ENCODE measurements at regions not wholly inside any gene's neighbourhood (a gene's known extent, or its start where the extent isn't known, plus 50 kb on each side); places are given as distances from the start of the nearest gene placed in this dataset.
"Not testable (repeated sequence)": the region's sequence is repeated elsewhere in the genome, so short reads cannot be mapped to it uniquely, and the experiment has no call there.

GRCh38 chr10:89979726-89980125, 278.3 kb downstream of the KIF20B start:
- Mint-ChIP-seq H3K36me3 (ENCODE audit: low read depth) (no peaks in the 10 kb centered on the region), H3K27me3 (no peaks in the 10 kb centered on the region), H3K4me1 (no peaks in the 10 kb centered on the region), H3K9me3 (no peaks in the 10 kb centered on the region), H3K27ac (no peak overlapping the region), H3K4me3 (no peak overlapping the region)
- intact Hi-C loops (cut with micrococcal nuclease) = no loop called here
- DNase-seq = no peak

GRCh38 chr10:89980166-89980565, 278.8 kb downstream of the KIF20B start:
- intact Hi-C loops (cut with micrococcal nuclease) = no loop called here
- H3K4me3 Mint-ChIP-seq = no peak overlapping the region
- H3K27me3 Mint-ChIP-seq = no peaks in the 10 kb centered on the region
- no peaks in the 10 kb centered on the region for H3K4me1 Mint-ChIP-seq
- no peak overlapping the region for H3K27ac Mint-ChIP-seq
- no peaks in the 10 kb centered on the region for H3K36me3 Mint-ChIP-seq (ENCODE audit: low read depth)
- no peak for DNase-seq
- H3K9me3 Mint-ChIP-seq = no peaks in the 10 kb centered on the region

- DNase-seq = peak; percentile 8
- no peaks in the 10 kb centered on the region for H3K36me3 Mint-ChIP-seq (ENCODE audit: low read depth)
- H3K4me1 Mint-ChIP-seq = no peaks in the 10 kb centered on the region
- no peak overlapping the region for H3K27ac Mint-ChIP-seq
- no peaks in the 10 kb centered on the region for H3K27me3 Mint-ChIP-seq
- intact Hi-C loops (cut with micrococcal nuclease) = no loop called here
- no peaks in the 10 kb centered on the region for H3K9me3 Mint-ChIP-seq
- no peak overlapping the region for H3K4me3 Mint-ChIP-seq
Observed at GRCh38 chr10:89981891-89982290, 280.5 kb downstream of the KIF20B start.

- no peaks in the 10 kb centered on the region for H3K4me1 Mint-ChIP-seq
- no peak overlapping the region for H3K27ac Mint-ChIP-seq
- H3K27me3 Mint-ChIP-seq = no peaks in the 10 kb centered on the region
- no peak for DNase-seq
- intact Hi-C loops (cut with micrococcal nuclease) = no loop called here
- no peaks in the 10 kb centered on the region for H3K36me3 Mint-ChIP-seq (ENCODE audit: low read depth)
- no peak overlapping the region for H3K4me3 Mint-ChIP-seq
- H3K9me3 Mint-ChIP-seq = no peaks in the 10 kb centered on the region
Observed at GRCh38 chr10:89985446-89985845, 284.1 kb downstream of the KIF20B start.

GRCh38 chr10:89988361-89988760, 287.0 kb downstream of the KIF20B start:
- intact Hi-C loops (cut with micrococcal nuclease); H3K36me3 Mint-ChIP-seq (ENCODE audit: low read depth); H3K4me3 Mint-ChIP-seq; H3K27ac Mint-ChIP-seq; H3K27me3 Mint-ChIP-seq; H3K4me1 Mint-ChIP-seq; H3K9me3 Mint-ChIP-seq; DNase-seq: not testable (repeated sequence)

- intact Hi-C loops (cut with micrococcal nuclease) = no loop called here
- Mint-ChIP-seq H3K27ac (no peak overlapping the region), H3K36me3 (ENCODE audit: low read depth) (no peaks in the 10 kb centered on the region), H3K4me3 (no peak overlapping the region), H3K4me1 (no peaks in the 10 kb centered on the region), H3K9me3 (no peaks in the 10 kb centered on the region), H3K27me3 (no peaks in the 10 kb centered on the region)
- DNase-seq = no peak
Observed at GRCh38 chr10:89992575-89992974, 291.2 kb downstream of the KIF20B start.

- intact Hi-C loops (cut with micrococcal nuclease) = no loop called here
- H3K9me3 Mint-ChIP-seq = no peaks in the 10 kb centered on the region
- H3K27me3 Mint-ChIP-seq = no peaks in the 10 kb centered on the region
- no peaks in the 10 kb centered on the region for H3K4me1 Mint-ChIP-seq
- DNase-seq = no peak
- no peaks in the 10 kb centered on the region for H3K36me3 Mint-ChIP-seq (ENCODE audit: low read depth)
- no peak overlapping the region for H3K4me3 Mint-ChIP-seq
- H3K27ac Mint-ChIP-seq = no peak overlapping the region
Observed at GRCh38 chr10:90007226-90007625, 305.8 kb downstream of the KIF20B start.

GRCh38 chr10:90011281-90011680, 309.9 kb downstream of the KIF20B start:
- H3K36me3 Mint-ChIP-seq (ENCODE audit: low read depth); H3K27ac Mint-ChIP-seq; H3K9me3 Mint-ChIP-seq; H3K27me3 Mint-ChIP-seq; H3K4me1 Mint-ChIP-seq; intact Hi-C loops (cut with micrococcal nuclease); H3K4me3 Mint-ChIP-seq; DNase-seq: not testable (repeated sequence)

- no peak for DNase-seq
- no peaks in the 10 kb centered on the region for H3K36me3 Mint-ChIP-seq (ENCODE audit: low read depth)
- intact Hi-C loops (cut with micrococcal nuclease) = no loop called here
- H3K9me3 Mint-ChIP-seq = no peaks in the 10 kb centered on the region
- H3K4me1 Mint-ChIP-seq = no peaks in the 10 kb centered on the region
- no peak overlapping the region for H3K4me3 Mint-ChIP-seq
- no peaks in the 10 kb centered on the region for H3K27me3 Mint-ChIP-seq
- H3K27ac Mint-ChIP-seq = no peak overlapping the region
Observed at GRCh38 chr10:90018819-90019218, 317.4 kb downstream of the KIF20B start.

- no peak for DNase-seq
- Mint-ChIP-seq H3K36me3 (ENCODE audit: low read depth) (no peaks in the 10 kb centered on the region), H3K27me3 (peaks cover 1% of the 10 kb centered on the region), H3K9me3 (no peaks in the 10 kb centered on the region), H3K4me1 (no peaks in the 10 kb centered on the region), H3K27ac (no peak overlapping the region), H3K4me3 (no peak overlapping the region)
- intact Hi-C loops (cut with micrococcal nuclease) = no loop called here
Observed at GRCh38 chr10:90020506-90020905, 319.1 kb downstream of the KIF20B start.

- H3K9me3 Mint-ChIP-seq = no peaks in the 10 kb centered on the region
- peaks cover 2% of the 10 kb centered on the region for H3K27me3 Mint-ChIP-seq
- H3K27ac Mint-ChIP-seq = no peak overlapping the region
- H3K4me1 Mint-ChIP-seq = no peaks in the 10 kb centered on the region
- no peaks in the 10 kb centered on the region for H3K36me3 Mint-ChIP-seq (ENCODE audit: low read depth)
- no peak for DNase-seq
- no peak overlapping the region for H3K4me3 Mint-ChIP-seq
- intact Hi-C loops (cut with micrococcal nuclease) = no loop called here
Observed at GRCh38 chr10:90023950-90024349, 322.6 kb downstream of the KIF20B start.

GRCh38 chr10:90028312-90028711, 326.9 kb downstream of the KIF20B start:
- H3K4me3 Mint-ChIP-seq = no peak overlapping the region
- no peaks in the 10 kb centered on the region for H3K36me3 Mint-ChIP-seq (ENCODE audit: low read depth)
- no peak overlapping the region for H3K27ac Mint-ChIP-seq
- H3K27me3 Mint-ChIP-seq = peaks cover 2% of the 10 kb centered on the region
- H3K4me1 Mint-ChIP-seq = no peaks in the 10 kb centered on the region
- intact Hi-C loops (cut with micrococcal nuclease) = no loop called here
- no peaks in the 10 kb centered on the region for H3K9me3 Mint-ChIP-seq
- DNase-seq = no peak

- Mint-ChIP-seq H3K9me3 (no peaks in the 10 kb centered on the region), H3K4me1 (no peaks in the 10 kb centered on the region), H3K36me3 (ENCODE audit: low read depth) (no peaks in the 10 kb centered on the region), H3K27ac (no peak overlapping the region), H3K27me3 (no peaks in the 10 kb centered on the region), H3K4me3 (no peak overlapping the region)
- no peak for DNase-seq
- intact Hi-C loops (cut with micrococcal nuclease) = no loop called here
Observed at GRCh38 chr10:90031776-90032175, 330.4 kb downstream of the KIF20B start.

GRCh38 chr10:90032519-90032918, 331.1 kb downstream of the KIF20B start:
- Mint-ChIP-seq H3K4me1 (no peaks in the 10 kb centered on the region), H3K27me3 (no peaks in the 10 kb centered on the region), H3K36me3 (ENCODE audit: low read depth) (no peaks in the 10 kb centered on the region), H3K27ac (no peak overlapping the region), H3K9me3 (no peaks in the 10 kb centered on the region), H3K4me3 (no peak overlapping the region)
- intact Hi-C loops (cut with micrococcal nuclease) = no loop called here
- no peak for DNase-seq

GRCh38 chr10:90034862-90035261, 333.5 kb downstream of the KIF20B start:
- H3K27ac Mint-ChIP-seq; H3K36me3 Mint-ChIP-seq (ENCODE audit: low read depth); H3K9me3 Mint-ChIP-seq; H3K27me3 Mint-ChIP-seq; H3K4me3 Mint-ChIP-seq; intact Hi-C loops (cut with micrococcal nuclease); H3K4me1 Mint-ChIP-seq; DNase-seq: not testable (repeated sequence)
